DOHH2 (cell line): ENCODE measurements at regions not wholly inside any gene's neighbourhood (a gene's known extent, or its start where the extent isn't known, plus 50 kb on each side); places are given as distances from the start of the nearest gene placed in this dataset.

Experiments used
- H3F3A ChIP-seq: fragments of 200-600 bp; sonication (generic), shearing (Covaris generic); 2 replicates; pipeline ENCODE4 v1.6.0; 2016; ENCODE audit warnings: antibody characterized with exemption, mild to moderate bottlenecking; ENCODE audit not compliant: control insufficient read depth, insufficient read depth
- H3K27ac ChIP-seq: fragments of 200-600 bp; sonication (generic); 2 replicates; pipeline ENCODE4 v1.5.1; 2014; ENCODE audit warnings: low read depth, mild to moderate bottlenecking, low read length, moderate library complexity
- H3K27me3 ChIP-seq: fragments of 200-600 bp; sonication (generic); 2 replicates; pipeline ENCODE4 v1.6.1; 2014; ENCODE audit warnings: mild to moderate bottlenecking, low read length, mixed read lengths; ENCODE audit not compliant: control insufficient read depth
- H3K36me3 ChIP-seq: fragments of 200-600 bp; sonication (generic); 2 replicates; pipeline ENCODE4 v1.6.1; 2014; ENCODE audit warnings: mild to moderate bottlenecking, low read length, moderate library complexity, mixed read lengths; ENCODE audit not compliant: control insufficient read depth
- H3K4me1 ChIP-seq: fragments of 200-600 bp; sonication (generic); 2 replicates; pipeline ENCODE4 v1.6.1; 2014; ENCODE audit warnings: mild to moderate bottlenecking, low read length, mixed read lengths; ENCODE audit not compliant: control insufficient read depth
- H3K4me2 ChIP-seq: fragments of 200-600 bp; sonication (generic); 2 replicates; pipeline ENCODE4 v1.6.0; 2014; ENCODE audit warnings: mild to moderate bottlenecking, low read length, moderate library complexity
- H3K4me3 ChIP-seq: fragments of 200-600 bp; sonication (generic); 2 replicates; pipeline ENCODE4 v1.5.1; 2014; ENCODE audit warnings: mild to moderate bottlenecking, low read length, mixed read lengths
- H3K79me2 ChIP-seq: fragments of 200-600 bp; sonication (generic); 2 replicates; pipeline ENCODE4 v1.6.1; 2014; ENCODE audit warnings: mild to moderate bottlenecking, low read length, mixed read lengths; ENCODE audit not compliant: control insufficient read depth
- H3K9me2 ChIP-seq: fragments of 200-600 bp; sonication (generic); replicated peaks from 2 replicates; pipeline ENCODE4 v1.6.1; 2014; ENCODE audit warnings: mild to moderate bottlenecking, low read length, mixed read lengths; ENCODE audit not compliant: control insufficient read depth
- H3K9me3 ChIP-seq: fragments of 200-600 bp; sonication (generic); 2 replicates; pipeline ENCODE4 v1.6.1; 2014; ENCODE audit warnings: antibody characterized with exemption, low read length, mixed read lengths; ENCODE audit not compliant: control insufficient read depth, insufficient read depth
- H4K20me1 ChIP-seq: fragments of 200-600 bp; sonication (generic); 2 replicates; pipeline ENCODE4 v1.6.0; 2014; ENCODE audit warnings: low read depth, mild to moderate bottlenecking, antibody characterized with exemption, low read length, moderate library complexity; ENCODE audit not compliant: control insufficient read depth, insufficient read depth
- CTCF ChIP-seq: fragments of 200-600 bp; sonication (generic); IDR thresholded peaks from one replicate; pipeline ENCODE4 v1.5.1; 2014; ENCODE audit warnings: antibody characterized with exemption, mild to moderate bottlenecking, low read depth, low read length; ENCODE audit not compliant: poor library complexity, severe bottlenecking
- EZH2phosphoT487 ChIP-seq: fragments of 200-600 bp; sonication (generic); IDR thresholded peaks from 2 replicates; pipeline ENCODE4 v1.6.1; 2017; ENCODE audit warnings: borderline replicate concordance, mild to moderate bottlenecking, antibody characterized with exemption, low read length, moderate library complexity, mixed read lengths

GRCh38 chr5:82622711-82623514 is 344.8 kb upstream of the RPS23 start:
- no peaks in the 10 kb centered on the region for H3K4me1 ChIP-seq
- TF ChIP-seq CTCF (no peak), EZH2phosphoT487 (no peak)

GRCh38 chr5:82622205-82622604 is 344.1 kb upstream of the RPS23 start:
- Histone ChIP-seq H3K27me3 (no peaks in the 10 kb centered on the region), H3K79me2 (no peaks in the 10 kb centered on the region), H3K4me2 (no peak overlapping the region), H3K4me1 (no peaks in the 10 kb centered on the region), H4K20me1 (no peaks in the 10 kb centered on the region), H3K4me3 (no peak overlapping the region), H3K36me3 (no peaks in the 10 kb centered on the region), H3K9me2 (no peaks in the 10 kb centered on the region), H3K9me3 (no peaks in the 10 kb centered on the region), H3K27ac (no peak overlapping the region), H3F3A (no peaks in the 10 kb centered on the region)
- TF ChIP-seq CTCF (no peak), EZH2phosphoT487 (no peak)

More at GRCh38 chr5:82622711-82623514, 344.8 kb upstream of the RPS23 start:
- H3K79me2 ChIP-seq, result no peaks in the 10 kb centered on the region
- H3F3A ChIP-seq, result no peaks in the 10 kb centered on the region
- H3K27me3 ChIP-seq, result no peaks in the 10 kb centered on the region
- H3K9me2 ChIP-seq, result no peaks in the 10 kb centered on the region
- no peaks in the 10 kb centered on the region for H4K20me1 ChIP-seq
- no peak overlapping the region for H3K4me3 ChIP-seq
- H3K36me3 ChIP-seq, result no peaks in the 10 kb centered on the region
- no peak overlapping the region for H3K4me2 ChIP-seq
- no peak overlapping the region for H3K27ac ChIP-seq
- H3K9me3 ChIP-seq, result no peaks in the 10 kb centered on the region

- Histone ChIP-seq H4K20me1 (no peaks in the 10 kb centered on the region), H3K27ac (no peak overlapping the region), H3K4me2 (no peak overlapping the region), H3K9me2 (no peaks in the 10 kb centered on the region), H3K4me3 (no peak overlapping the region), H3F3A (no peaks in the 10 kb centered on the region), H3K9me3 (no peaks in the 10 kb centered on the region), H3K4me1 (no peaks in the 10 kb centered on the region), H3K36me3 (no peaks in the 10 kb centered on the region), H3K27me3 (no peaks in the 10 kb centered on the region), H3K79me2 (no peaks in the 10 kb centered on the region)
- TF ChIP-seq EZH2phosphoT487, result no peak
- no peak for TF ChIP-seq CTCF
Measured at GRCh38 chr5:82620957-82621600, 342.9 kb upstream of the RPS23 start.
